ENCODE measurements at regions not wholly inside any gene's neighbourhood (a gene's known extent, or its start where the extent isn't known, plus 50 kb on each side); places are given as distances from the start of the nearest gene placed in this dataset. TPM values are rescaled to one million over a fixed set of nuclear protein-coding genes. Genes with fewer than 3 reads are reported as not detected.

DNA sequence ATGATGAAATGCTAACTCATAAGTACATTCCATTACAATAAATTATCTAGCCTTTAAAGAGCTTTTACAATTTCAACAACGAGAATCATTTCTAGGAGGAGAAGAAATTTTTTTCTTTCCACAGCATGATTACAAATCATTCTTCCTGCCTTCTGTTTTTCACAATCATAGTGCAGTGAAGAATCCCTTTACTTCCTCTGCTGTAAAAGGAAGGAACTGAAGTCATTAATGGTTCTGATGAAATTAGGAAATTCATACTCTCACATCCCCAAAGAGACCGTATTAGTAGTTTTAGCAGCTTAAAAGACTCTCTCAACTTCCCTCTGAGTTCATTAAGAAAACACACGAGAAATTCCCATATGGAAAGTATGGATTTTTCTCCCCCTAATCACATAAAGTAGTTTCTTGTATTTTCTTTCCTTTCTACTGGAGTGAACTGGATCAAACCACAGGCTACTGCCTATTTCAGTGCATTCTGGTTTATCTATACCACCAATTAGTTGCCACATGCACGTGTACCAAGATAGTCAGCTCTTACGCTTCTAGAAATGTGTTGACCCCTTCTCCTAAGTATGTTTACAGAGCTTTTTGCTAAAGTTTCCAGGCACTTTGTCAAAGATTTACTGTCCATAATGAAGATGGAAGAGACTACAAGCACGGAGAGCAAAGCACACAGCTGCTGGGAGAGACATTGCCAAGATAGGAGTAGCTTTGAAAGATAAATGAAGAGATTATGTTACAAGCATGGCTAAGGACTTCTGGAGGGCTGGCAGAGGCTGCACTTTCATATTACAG lies 58.9 kb upstream of the KITLG start:
- FAIRE-seq (no peak), DNase-seq (ENCODE audit: low spot score in 2 of 2) (no peak)

- FAIRE-seq, result no peak
- DNase-seq (ENCODE audit: low spot score in 2 of 2), result no peak
These were observed 58.1 kb upstream of the KITLG start for GRCh38 chr12:88638388-88638787.

GRCh38 chr12:88634008-88634407 lies 53.7 kb upstream of the KITLG start:
- no peak for FAIRE-seq
- DNase-seq (ENCODE audit: low spot score in 2 of 2), result no peak

DNA sequence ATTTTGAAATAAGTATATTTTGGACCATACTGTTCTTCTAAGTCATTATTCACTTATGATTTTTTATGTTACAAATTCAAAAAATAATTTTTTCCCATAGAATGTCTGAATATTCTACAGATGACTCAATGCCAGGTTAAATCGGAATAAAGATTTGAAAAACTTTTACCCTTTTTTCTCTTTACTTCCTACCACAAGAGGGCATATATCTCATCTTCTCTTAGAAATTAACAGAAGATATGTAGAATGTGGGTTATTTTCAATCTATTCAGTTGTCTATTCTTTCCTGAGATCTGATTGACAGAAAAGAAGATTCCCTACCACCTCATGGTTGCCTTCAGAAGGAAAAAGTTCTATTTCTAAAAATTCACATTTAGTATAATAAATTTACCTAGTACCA lies 53.0 kb upstream of the KITLG start:
- DNase-seq (ENCODE audit: low spot score in 2 of 2), result no peak
- no peak for FAIRE-seq

DNA sequence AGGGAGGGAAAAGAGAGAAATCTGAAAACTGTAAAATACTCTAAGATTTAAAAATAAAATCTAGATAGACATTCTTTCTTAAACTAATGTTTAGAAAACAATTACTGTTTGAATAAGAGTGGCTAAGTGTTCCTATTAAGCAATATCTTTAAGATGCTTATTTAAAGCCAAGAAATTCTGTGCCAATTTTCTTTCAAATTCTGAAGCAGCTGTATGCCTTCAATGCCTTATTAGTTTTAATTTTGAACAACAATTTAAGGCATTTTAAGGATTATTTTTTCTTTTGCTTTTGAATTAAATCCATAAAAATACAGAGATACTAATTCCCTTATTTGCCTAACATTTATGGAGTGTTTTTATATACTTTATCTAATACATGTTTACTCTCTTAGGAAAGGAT lies 50.3 kb upstream of the KITLG start:
- DNase-seq (ENCODE audit: low spot score in 2 of 2), result no peak
- FAIRE-seq, result no peak

Small RNAs in the stretch of these regions (small RNA-seq; reads per million reads assigned to genes)
- gene RNU7-120P, result not detected

Measured in frontal cortex (tissue), 4 donors.